ENCODE measurements at regions not wholly inside any gene's neighbourhood (a gene's known extent, or its start where the extent isn't known, plus 50 kb on each side); places are given as distances from the start of the nearest gene placed in this dataset.
"Not testable (repeated sequence)": the region's sequence is repeated elsewhere in the genome, so short reads cannot be mapped to it uniquely, and the experiment has no call there.

- no peak for DNase-seq
These were observed 631.8 kb upstream of the GRM7 start for GRCh38 chr3:6228958-6229683.

GRCh38 chr3:6229778-6230410 lies 631.0 kb upstream of the GRM7 start:
- DNase-seq: no peak

- no peak for DNase-seq
These were observed 618.8 kb upstream of the GRM7 start for GRCh38 chr3:6242104-6242503.

- DNase-seq: no peak
These were observed 612.4 kb upstream of the GRM7 start for GRCh38 chr3:6248528-6248927.

GRCh38 chr3:6249679-6250078 lies 611.2 kb upstream of the GRM7 start:
- DNase-seq: no peak

- no peak for DNase-seq
These were observed 610.7 kb upstream of the GRM7 start for GRCh38 chr3:6250167-6250566.

- DNase-seq: no peak
These were observed 609.1 kb upstream of the GRM7 start for GRCh38 chr3:6251612-6252400.

GRCh38 chr3:6254490-6254889 lies 606.4 kb upstream of the GRM7 start:
- no peak for DNase-seq

GRCh38 chr3:6255229-6255628 lies 605.7 kb upstream of the GRM7 start:
- DNase-seq: no peak

GRCh38 chr3:6260551-6261191 lies 600.2 kb upstream of the GRM7 start:
- no peak for DNase-seq

- DNase-seq: no peak
These were observed 598.9 kb upstream of the GRM7 start for GRCh38 chr3:6262010-6262409.

GRCh38 chr3:6264036-6264435 lies 596.9 kb upstream of the GRM7 start:
- no peak for DNase-seq

GRCh38 chr3:6264906-6265305 lies 596.0 kb upstream of the GRM7 start:
- no peak for DNase-seq

- DNase-seq: no peak
These were observed 594.8 kb upstream of the GRM7 start for GRCh38 chr3:6266135-6266534.

GRCh38 chr3:6273878-6274277 lies 587.0 kb upstream of the GRM7 start:
- DNase-seq: no peak

GRCh38 chr3:6281662-6282061 lies 579.3 kb upstream of the GRM7 start:
- DNase-seq: no peak

GRCh38 chr3:6282918-6283317 lies 578.0 kb upstream of the GRM7 start:
- no peak for DNase-seq

GRCh38 chr3:6287088-6287875 lies 573.6 kb upstream of the GRM7 start:
- no peak for DNase-seq

GRCh38 chr3:6301626-6302025 lies 559.3 kb upstream of the GRM7 start:
- no peak for DNase-seq

- no peak for DNase-seq
These were observed 545.0 kb upstream of the GRM7 start for GRCh38 chr3:6315906-6316305.

GRCh38 chr3:6321999-6322398 lies 538.9 kb upstream of the GRM7 start:
- DNase-seq: no peak

- DNase-seq: no peak
These were observed 534.1 kb upstream of the GRM7 start for GRCh38 chr3:6326771-6327170.

GRCh38 chr3:6340980-6341325 lies 520.0 kb upstream of the GRM7 start:
- not testable (repeated sequence) for DNase-seq

Data from effector CD4-positive, alpha-beta T cell (primary cell).